Liver (tissue), 8 donors: ENCODE measurements at regions not wholly inside any gene's neighbourhood (a gene's known extent, or its start where the extent isn't known, plus 50 kb on each side); places are given as distances from the start of the nearest gene placed in this dataset.

ENCODE experiments used
- DNase-seq: peaks from one replicate; pipeline ENCODE4 v3.0.0-alpha.2; 2017; ENCODE audit warnings: low spot score
- H3K27ac ChIP-seq, 2 donors: one replicate each; pipeline ENCODE4 v1.7.0; 2013; ENCODE audit warnings: inconsistent platforms in 2 of 2, low read length in 2 of 2, control low read depth in 1 of 2, low read depth in 1 of 2, mild to moderate bottlenecking in 1 of 2
- H3K27me3 ChIP-seq, 4 donors: one replicate each; pipeline versions ENCODE4 v1.6.1 to v1.7.0; 2013; ENCODE audit warnings: low read length in 3 of 4, inconsistent platforms in 1 of 4, mild to moderate bottlenecking in 1 of 4, moderate library complexity in 1 of 4; ENCODE audit not compliant: control insufficient read depth in 4 of 4, insufficient read depth in 4 of 4
- H3K36me3 ChIP-seq, 4 donors: one replicate each; pipeline versions ENCODE4 v1.6.1 to v1.7.0; 2013; ENCODE audit warnings: low read length in 3 of 4, mild to moderate bottlenecking in 3 of 4, low read depth in 1 of 4, moderate library complexity in 1 of 4; ENCODE audit not compliant: control insufficient read depth in 4 of 4, insufficient read depth in 3 of 4
- H3K4me1 ChIP-seq, 4 donors: one replicate each; pipeline versions ENCODE4 v1.6.1 to v1.7.0; 2013; ENCODE audit warnings: low read length in 3 of 4, mild to moderate bottlenecking in 3 of 4, moderate library complexity in 1 of 4; ENCODE audit not compliant: control insufficient read depth in 4 of 4, insufficient read depth in 4 of 4
- H3K4me3 ChIP-seq, 3 donors: one replicate each; pipeline versions ENCODE4 v1.6.1 to v1.7.0; 2013; ENCODE audit warnings: low read length in 3 of 3, control low read depth in 1 of 3, low read depth in 1 of 3, mild to moderate bottlenecking in 1 of 3
- H3K9ac ChIP-seq, 2 donors: one replicate each; pipeline ENCODE4 v1.7.0; 2013; ENCODE audit warnings: low read length in 2 of 2, mild to moderate bottlenecking in 2 of 2, moderate library complexity in 2 of 2, control low read depth in 1 of 2, low read depth in 1 of 2
- H3K9me3 ChIP-seq, 4 donors: one replicate each; pipeline versions ENCODE4 v1.6.1 to v1.7.0; 2013; ENCODE audit warnings: low read length in 3 of 4; ENCODE audit not compliant: control insufficient read depth in 4 of 4
- EGR1 ChIP-seq, 2 donors: IDR thresholded peaks; 2 replicates each; pipeline ENCODE4 v1.6.1; 2016 to 2018; ENCODE audit warnings: antibody characterized with exemption in 2 of 2, low read depth in 2 of 2
- FOXA2 ChIP-seq: IDR thresholded peaks from 2 replicates; pipeline ENCODE4 v1.6.1; 2016; ENCODE audit warnings: antibody characterized with exemption
- GABPA ChIP-seq, 2 donors: IDR thresholded peaks in 1 of 2; conservative IDR thresholded peaks in 1 of 2; 2 replicates each; pipeline ENCODE4 v1.6.1; 2016; ENCODE audit warnings: antibody characterized with exemption in 2 of 2, mild to moderate bottlenecking in 1 of 2, moderate library complexity in 1 of 2
- HNF4A ChIP-seq, 2 donors: conservative IDR thresholded peaks; 2 replicates each; pipeline ENCODE4 v1.6.1; 2016; ENCODE audit warnings: antibody characterized with exemption in 2 of 2, mild to moderate bottlenecking in 2 of 2
- HNF4G ChIP-seq: IDR thresholded peaks from 2 replicates; pipeline ENCODE4 v1.6.1; 2016; ENCODE audit warnings: antibody characterized with exemption
- JUND ChIP-seq, 2 donors: IDR thresholded peaks; 2 replicates each; pipeline ENCODE4 v1.6.1; 2016; ENCODE audit warnings: antibody characterized with exemption in 2 of 2
- NR2F2 ChIP-seq: IDR thresholded peaks from 2 replicates; pipeline ENCODE4 v1.6.1; 2016; ENCODE audit warnings: antibody characterized with exemption
- RXRA ChIP-seq, 2 donors: IDR thresholded peaks; 2 replicates each; pipeline ENCODE4 v1.6.1; 2017 to 2018; ENCODE audit warnings: antibody characterized with exemption in 2 of 2, mild to moderate bottlenecking in 1 of 2
- SP1 ChIP-seq: IDR thresholded peaks from 2 replicates; pipeline ENCODE4 v1.6.1; 2018; ENCODE audit warnings: antibody characterized with exemption, mild to moderate bottlenecking
- TAF1 ChIP-seq: conservative IDR thresholded peaks from 2 replicates; pipeline ENCODE4 v1.6.1; 2016; ENCODE audit warnings: antibody characterized with exemption, mild to moderate bottlenecking
- YY1 ChIP-seq: IDR thresholded peaks from 2 replicates; pipeline ENCODE4 v1.6.1; 2016; ENCODE audit warnings: antibody characterized with exemption, mild to moderate bottlenecking
- WGBS: extraction: QIAGEN DNeasy Blood & Tissue Kit; methylation state at CpG from one replicate; pipeline ENCODE4 v1.1.7; 2013; 5-methylcytosine and 5-hydroxymethylcytosine counted together
- TF ChIP-seq, protein P1 (sequence below): IDR thresholded peaks from 2 replicates; pipeline ENCODE4 v1.6.1; 2016; ENCODE audit warnings: antibody characterized with exemption
- TF ChIP-seq, protein P2 (sequence below): fragments of 150-350 bp; IDR thresholded peaks from 2 replicates; pipeline ENCODE4 v1.5.1; 2017; ENCODE audit warnings: improper control_type of control experiment, low read depth, low read length; ENCODE audit not compliant: missing input control
- TF ChIP-seq, protein P3 (sequence below): IDR thresholded peaks from 2 replicates; pipeline ENCODE4 v1.6.1; 2016; ENCODE audit warnings: antibody characterized with exemption
- TF ChIP-seq, protein P4 (sequence below): IDR thresholded peaks from 2 replicates; pipeline ENCODE4 v1.6.1; 2016; ENCODE audit warnings: antibody characterized with exemption
- donor health status: healthy.
- donor health status: healthy.
- donor health status: healthy.
- donor health status: healthy.
- donor health status: healthy.

DNA sequence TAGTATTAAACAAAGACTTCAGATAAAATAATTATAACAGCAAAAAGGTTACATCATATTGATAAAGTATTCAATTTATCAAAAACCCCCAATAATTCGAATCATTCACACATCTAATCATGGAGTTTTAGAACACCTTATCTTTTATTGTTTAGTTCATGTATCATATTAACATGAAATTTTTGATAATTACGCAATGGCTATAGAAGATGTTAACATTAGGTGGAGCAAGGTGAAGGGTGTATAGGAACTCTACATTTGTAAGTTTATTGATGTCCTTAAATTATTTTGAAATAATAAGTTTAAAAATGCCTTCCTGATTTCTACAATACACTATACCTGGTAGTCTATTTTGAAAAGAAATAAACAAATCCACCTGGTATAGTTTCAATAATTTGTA, 696.5 kb upstream of the BCHE start:
- TF ChIP-seq TAF1 (no peak), JUND (IDR thresholded peaks at IDR 0.05) (no peak), GABPA (IDR thresholded peaks at IDR 0.05 in 1 of 2, conservative IDR thresholded peaks at IDR 0.05 in 1 of 2) (no peak), SP1 (no peak)
- TF ChIP-seq, protein P1, sequence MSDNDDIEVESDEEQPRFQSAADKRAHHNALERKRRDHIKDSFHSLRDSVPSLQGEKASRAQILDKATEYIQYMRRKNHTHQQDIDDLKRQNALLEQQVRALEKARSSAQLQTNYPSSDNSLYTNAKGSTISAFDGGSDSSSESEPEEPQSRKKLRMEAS = no peak
- TF ChIP-seq, protein P2, sequence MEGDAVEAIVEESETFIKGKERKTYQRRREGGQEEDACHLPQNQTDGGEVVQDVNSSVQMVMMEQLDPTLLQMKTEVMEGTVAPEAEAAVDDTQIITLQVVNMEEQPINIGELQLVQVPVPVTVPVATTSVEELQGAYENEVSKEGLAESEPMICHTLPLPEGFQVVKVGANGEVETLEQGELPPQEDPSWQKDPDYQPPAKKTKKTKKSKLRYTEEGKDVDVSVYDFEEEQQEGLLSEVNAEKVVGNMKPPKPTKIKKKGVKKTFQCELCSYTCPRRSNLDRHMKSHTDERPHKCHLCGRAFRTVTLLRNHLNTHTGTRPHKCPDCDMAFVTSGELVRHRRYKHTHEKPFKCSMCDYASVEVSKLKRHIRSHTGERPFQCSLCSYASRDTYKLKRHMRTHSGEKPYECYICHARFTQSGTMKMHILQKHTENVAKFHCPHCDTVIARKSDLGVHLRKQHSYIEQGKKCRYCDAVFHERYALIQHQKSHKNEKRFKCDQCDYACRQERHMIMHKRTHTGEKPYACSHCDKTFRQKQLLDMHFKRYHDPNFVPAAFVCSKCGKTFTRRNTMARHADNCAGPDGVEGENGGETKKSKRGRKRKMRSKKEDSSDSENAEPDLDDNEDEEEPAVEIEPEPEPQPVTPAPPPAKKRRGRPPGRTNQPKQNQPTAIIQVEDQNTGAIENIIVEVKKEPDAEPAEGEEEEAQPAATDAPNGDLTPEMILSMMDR = no peak
- Histone ChIP-seq H3K9ac (no peak overlapping the region), H3K36me3 (no peaks in the 10 kb centered on the region), H3K9me3 (peaks cover 0 to 5% (median 4%) of the 10 kb centered on the region in 4 donors), H3K4me1 (no peaks in the 10 kb centered on the region), H3K27ac (no peak overlapping the region), H3K4me3 (no peak overlapping the region), H3K27me3 (no peaks in the 10 kb centered on the region)
- WGBS = 78% methylated on average over 2 of the region's 2 CpGs
- no peak for DNase-seq

DNA sequence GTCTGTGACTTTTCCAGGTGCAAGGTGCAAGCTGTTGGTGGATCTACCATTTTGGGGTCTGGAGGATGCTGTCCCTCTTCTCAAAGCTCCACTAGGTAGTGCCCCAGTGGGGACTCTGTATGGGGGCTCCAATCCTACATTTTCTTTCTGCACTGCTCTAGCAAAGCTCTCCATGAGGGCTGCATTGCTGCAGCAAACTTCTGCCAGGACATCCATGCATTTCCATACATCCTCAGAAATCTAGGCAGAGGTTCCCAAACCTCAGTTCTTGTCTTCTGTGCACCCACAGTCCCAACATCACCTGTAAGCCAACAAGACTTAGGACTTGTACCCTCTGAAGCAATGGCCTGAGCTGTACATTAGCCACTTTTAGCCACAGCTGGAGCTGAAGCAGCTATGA, 694.5 kb upstream of the BCHE start:
- Histone ChIP-seq H3K27me3 (no peaks in the 10 kb centered on the region), H3K9ac (no peak overlapping the region)

DNA sequence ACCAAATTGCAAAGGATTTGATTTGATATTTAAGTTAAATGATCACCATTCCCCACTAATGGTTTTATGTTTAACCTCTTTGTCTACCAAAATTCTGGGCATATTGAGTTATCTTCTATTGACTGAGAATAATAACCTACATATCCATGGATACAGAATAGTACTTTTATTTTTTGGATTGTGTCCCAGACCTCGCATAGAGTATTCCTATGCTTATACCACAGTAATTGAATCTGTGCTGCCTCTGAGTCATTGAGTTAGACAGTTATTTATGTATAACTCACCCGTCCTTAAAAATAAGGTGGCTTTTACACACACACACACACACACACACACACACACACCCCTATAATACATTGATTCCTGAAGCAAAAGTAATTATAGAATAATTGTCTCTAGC, 690.1 kb upstream of the BCHE start:
- no peak overlapping the region for H3K4me3 ChIP-seq
- DNase-seq = no peak
- peaks cover 0 to 5% (median 4%) of the 10 kb centered on the region in 4 donors for H3K9me3 ChIP-seq
- H3K27me3 ChIP-seq = no peaks in the 10 kb centered on the region
- H3K27ac ChIP-seq = no peak overlapping the region
- H3K36me3 ChIP-seq = no peaks in the 10 kb centered on the region
- no peaks in the 10 kb centered on the region for H3K4me1 ChIP-seq
- no peak overlapping the region for H3K9ac ChIP-seq
- 59% methylated on average over 2 of the region's 2 CpGs for WGBS
- TF ChIP-seq, protein P3, sequence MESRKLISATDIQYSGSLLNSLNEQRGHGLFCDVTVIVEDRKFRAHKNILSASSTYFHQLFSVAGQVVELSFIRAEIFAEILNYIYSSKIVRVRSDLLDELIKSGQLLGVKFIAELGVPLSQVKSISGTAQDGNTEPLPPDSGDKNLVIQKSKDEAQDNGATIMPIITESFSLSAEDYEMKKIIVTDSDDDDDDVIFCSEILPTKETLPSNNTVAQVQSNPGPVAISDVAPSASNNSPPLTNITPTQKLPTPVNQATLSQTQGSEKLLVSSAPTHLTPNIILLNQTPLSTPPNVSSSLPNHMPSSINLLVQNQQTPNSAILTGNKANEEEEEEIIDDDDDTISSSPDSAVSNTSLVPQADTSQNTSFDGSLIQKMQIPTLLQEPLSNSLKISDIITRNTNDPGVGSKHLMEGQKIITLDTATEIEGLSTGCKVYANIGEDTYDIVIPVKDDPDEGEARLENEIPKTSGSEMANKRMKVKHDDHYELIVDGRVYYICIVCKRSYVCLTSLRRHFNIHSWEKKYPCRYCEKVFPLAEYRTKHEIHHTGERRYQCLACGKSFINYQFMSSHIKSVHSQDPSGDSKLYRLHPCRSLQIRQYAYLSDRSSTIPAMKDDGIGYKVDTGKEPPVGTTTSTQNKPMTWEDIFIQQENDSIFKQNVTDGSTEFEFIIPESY = no peak
- TF ChIP-seq JUND (IDR thresholded peaks at IDR 0.05) (no peak), SP1 (no peak), FOXA2 (no peak), RXRA (IDR thresholded peaks at IDR 0.05) (no peak), EGR1 (IDR thresholded peaks at IDR 0.05; ENCODE audit: low read depth in 2 of 2) (no peak), NR2F2 (no peak), GABPA (IDR thresholded peaks at IDR 0.05 in 1 of 2, conservative IDR thresholded peaks at IDR 0.05 in 1 of 2) (no peak), HNF4G (no peak), YY1 (no peak)
- TF ChIP-seq, protein P4, sequence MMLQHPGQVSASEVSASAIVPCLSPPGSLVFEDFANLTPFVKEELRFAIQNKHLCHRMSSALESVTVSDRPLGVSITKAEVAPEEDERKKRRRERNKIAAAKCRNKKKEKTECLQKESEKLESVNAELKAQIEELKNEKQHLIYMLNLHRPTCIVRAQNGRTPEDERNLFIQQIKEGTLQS = no peak
- TF ChIP-seq, protein P2 = no peak
- TF ChIP-seq, protein P1 = no peak

More for the DNA sequence above, 694.5 kb upstream of the BCHE start:
- Histone ChIP-seq H3K4me1 (no peaks in the 10 kb centered on the region), H3K4me3 (no peak overlapping the region), H3K36me3 (no peaks in the 10 kb centered on the region), H3K27ac (no peak overlapping the region), H3K9me3 (peaks cover 0 to 5% (median 4%) of the 10 kb centered on the region in 4 donors)
- no peak for DNase-seq
- TF ChIP-seq HNF4A (conservative IDR thresholded peaks at IDR 0.05) = no peak
- TF ChIP-seq JUND (IDR thresholded peaks at IDR 0.05) = no peak
- TF ChIP-seq YY1 = no peak
